OCI-LY7 (cell line): ENCODE measurements at regions not wholly inside any gene's neighbourhood (a gene's known extent, or its start where the extent isn't known, plus 50 kb on each side); places are given as distances from the start of the nearest gene placed in this dataset.
"Not testable (repeated sequence)": the region's sequence is repeated elsewhere in the genome, so short reads cannot be mapped to it uniquely, and the experiment has no call there.

Source experiments
- CTCF ChIP-seq: fragments of 200-600 bp; sonication (generic); conservative IDR thresholded peaks from 2 replicates; pipeline ENCODE4 v1.5.1; 2014; ENCODE audit warnings: mild to moderate bottlenecking, antibody characterized with exemption, low read length, moderate library complexity, mixed read lengths
- EZH2phosphoT487 ChIP-seq: fragments of 200-600 bp; sonication (generic); IDR thresholded peaks from 2 replicates; pipeline ENCODE4 v1.6.1; 2018; ENCODE audit warnings: low read depth, borderline replicate concordance, mild to moderate bottlenecking, mixed run types, antibody characterized with exemption, low read length, moderate library complexity, mixed read lengths

- not testable (repeated sequence) for TF ChIP-seq CTCF, EZH2phosphoT487
These were observed 417.7 kb upstream of the POU3F2 start for GRCh38 chr6:98416497-98417158.
